K562 (cell line): ENCODE measurements at regions not wholly inside any gene's neighbourhood (a gene's known extent, or its start where the extent isn't known, plus 50 kb on each side); places are given as distances from the start of the nearest gene placed in this dataset.
A peak's percentile ranks its signal among the peaks of the same experiment; 100 is the strongest.

Source experiments
- ATAC-seq: fragments of 200-7000 bp; cut with Tn5 transposase; 3 replicates; pipeline ENCODE4 v1.9.1; 2020; ENCODE audit warnings: moderate library complexity
- BruUV-seq: library from RNA; stranded (reverse); fragments of 400-500 nt; replicated peaks from 2 replicates; lab custom pipeline; 2021; lab: Mats Ljungman, UMichigan
- CTCF ChIA-PET: fragments of 300-600 bp; formaldehyde crosslinking; extraction: SDS; loops from one replicate; lab custom pipeline; 2021; ENCODE audit warnings: low intra/inter-chr PET ratio; lab: Yijun Ruan, JAX
- POLR2A ChIA-PET: fragments of 300-600, 350-650 bp; sonication (Branson Sonifier 250); formaldehyde crosslinking; extraction: SDS; loops from one replicate; lab custom pipeline; 2021; ENCODE audit warnings: antibody characterized with exemption, inconsistent platforms; lab: Yijun Ruan, JAX
- DNase-seq, 4 experiments: peaks; one replicate each; pipeline versions ENCODE4 v3.0.0 to v3.0.0-alpha.2; 2011 to 2018; ENCODE audit warnings: low spot score in 3 of 4, mixed read lengths in 3 of 4; ENCODE audit errors: extremely low read depth in 1 of 4
- FAIRE-seq: peaks from 2 replicates; lab custom pipeline; 2011; peaks lifted over from hg19 to GRCh38; lab: Jason Lieb, UNC
- H2AFZ ChIP-seq: 2 replicates; pipeline ENCODE4 v1.6.0; 2011; ENCODE audit warnings: low read depth, low read length, control low read depth, inconsistent platforms
- H3K27ac ChIP-seq: fragments of 200-600 bp; 3 replicates; pipeline ENCODE4 v1.8.0; 2011; ENCODE audit warnings: low read depth, mild to moderate bottlenecking, control low read depth, inconsistent platforms, low read length, moderate library complexity, mixed read lengths; ENCODE audit errors: extremely low read depth
- H3K27me3 ChIP-seq, 2 experiments: fragments of 300-600 bp in 1 of 2; 2 replicates in 1 of 2; 3 replicates in 1 of 2; pipeline versions ENCODE4 v1.6.0 to v1.8.0; 2011; ENCODE audit warnings: inconsistent platforms in 2 of 2, low read length in 2 of 2, mild to moderate bottlenecking in 1 of 2, mixed read lengths in 1 of 2, moderate library complexity in 1 of 2; ENCODE audit not compliant: control insufficient read depth in 2 of 2, insufficient read depth in 2 of 2
- H3K36me3 ChIP-seq: fragments of 300-600 bp; 3 replicates; pipeline ENCODE4 v1.8.0; 2011; ENCODE audit warnings: mild to moderate bottlenecking, low read length, inconsistent platforms; ENCODE audit not compliant: control insufficient read depth, insufficient read depth
- H3K4me1 ChIP-seq, 2 experiments: fragments of 200-600 bp in 1 of 2; replicated peaks in 1 of 2; 2 replicates in 1 of 2; 3 replicates in 1 of 2; pipeline versions ENCODE4 v1.5.1 to v1.8.0; 2011; ENCODE audit warnings: inconsistent platforms in 2 of 2, low read length in 2 of 2, mild to moderate bottlenecking in 1 of 2, mixed read lengths in 1 of 2, moderate library complexity in 1 of 2; ENCODE audit not compliant: control insufficient read depth in 2 of 2, insufficient read depth in 2 of 2
- H3K4me2 ChIP-seq: 2 replicates; pipeline ENCODE4 v1.6.1; 2011; ENCODE audit warnings: low read length, control low read depth, inconsistent platforms, mixed read lengths; ENCODE audit not compliant: insufficient read depth
- H3K4me3 ChIP-seq: fragments of 200-600 bp; sonication (generic), shearing (Covaris generic); 2 replicates; pipeline ENCODE4 v1.5.1; 2016; ENCODE audit warnings: control low read depth, inconsistent platforms
- H3K79me2 ChIP-seq: fragments of 200-600 bp; 3 replicates; pipeline ENCODE4 v1.8.0; 2011; ENCODE audit warnings: low read length, inconsistent platforms; ENCODE audit not compliant: control insufficient read depth, insufficient read depth
- H3K9ac ChIP-seq, 2 experiments: 2 replicates each; pipeline versions ENCODE4 v1.6.0 to v1.6.1; 2011; ENCODE audit warnings: low read depth in 2 of 2, low read length in 2 of 2, control low read depth in 1 of 2, inconsistent platforms in 1 of 2, mild to moderate bottlenecking in 1 of 2, mixed read lengths in 1 of 2; ENCODE audit not compliant: insufficient read depth in 1 of 2
- H3K9me1 ChIP-seq: one replicate; pipeline ENCODE4 v1.6.0; 2011; ENCODE audit warnings: inconsistent platforms, mild to moderate bottlenecking, low read length, moderate library complexity; ENCODE audit not compliant: control insufficient read depth, insufficient read depth
- H3K9me3 ChIP-seq: replicated peaks from 2 replicates; pipeline ENCODE4 v1.5.1; 2011; ENCODE audit warnings: low read depth, low read length, inconsistent platforms; ENCODE audit not compliant: control insufficient read depth, insufficient read depth
- H4K20me1 ChIP-seq: replicated peaks from 2 replicates; pipeline ENCODE4 v1.6.1; 2011; ENCODE audit warnings: low read length, inconsistent platforms, mixed read lengths; ENCODE audit not compliant: control insufficient read depth, insufficient read depth
- ARNT ChIP-seq, 2 experiments: fragments of 450-650 bp; IDR thresholded peaks; 2 replicates each; pipeline ENCODE4 v1.6.1; 2016; ENCODE audit warnings: mild to moderate bottlenecking in 1 of 2
- BACH1 ChIP-seq: fragments of 200-800 bp; sonication (Bioruptor generic); IDR thresholded peaks from 2 replicates; pipeline ENCODE4 v1.6.1; 2016; ENCODE audit warnings: missing genetic modification characterization, missing compliant biosample characterization
- BRD4 ChIP-seq: fragments of 200-600 bp; sonication (generic); IDR thresholded peaks from 2 replicates; pipeline ENCODE4 v1.6.1; 2017; ENCODE audit warnings: inconsistent platforms
- KAT2B ChIP-seq: IDR thresholded peaks from one replicate; pipeline ENCODE4 v1.6.1; 2012; ENCODE audit warnings: low read depth, mild to moderate bottlenecking, control low read depth, inconsistent platforms, low read length, moderate library complexity
- KDM1A ChIP-seq, 2 experiments: fragments of 450-650 bp; IDR thresholded peaks; 2 replicates each; pipeline ENCODE4 v1.6.1; 2016; ENCODE audit warnings: mild to moderate bottlenecking in 2 of 2
- MTA3 ChIP-seq: fragments of 450-650 bp; formaldehyde crosslinking; IDR thresholded peaks from 2 replicates; pipeline ENCODE4 v1.6.1; 2017; ENCODE audit warnings: mild to moderate bottlenecking, borderline replicate concordance
- NELFE ChIP-seq: IDR thresholded peaks from 2 replicates; pipeline ENCODE4 v1.6.1; 2011; ENCODE audit warnings: mild to moderate bottlenecking; ENCODE audit not compliant: insufficient read depth, insufficient read length
- NEUROD1 ChIP-seq: fragments of 150-350 bp; IDR thresholded peaks from 2 replicates; pipeline ENCODE4 v1.6.1; 2014; ENCODE audit warnings: borderline replicate concordance, low read length, low read depth; ENCODE audit not compliant: partially characterized antibody
- SAP30 ChIP-seq: fragments of 200-600 bp; sonication (generic); IDR thresholded peaks from 2 replicates; pipeline ENCODE4 v1.6.1; 2012; ENCODE audit warnings: borderline replicate concordance, low read depth, mild to moderate bottlenecking, moderate library complexity, low read length, control low read depth, inconsistent platforms; ENCODE audit not compliant: insufficient read depth, poor library complexity, severe bottlenecking
- SNAPC5 ChIP-seq: fragments of 250-450 bp; sonication (Bioruptor Pico); IDR thresholded peaks from 2 replicates; pipeline ENCODE4 v1.8.0; 2021; ENCODE audit warnings: moderate library complexity, mild to moderate bottlenecking, inconsistent platforms
- STAT5B ChIP-seq: fragments of 250-450 bp; sonication (Bioruptor Pico); IDR thresholded peaks from 2 replicates; pipeline ENCODE4 v1.8.0; 2021; ENCODE audit warnings: mild to moderate bottlenecking, inconsistent platforms
- ZBTB7A ChIP-seq: IDR thresholded peaks from 2 replicates; pipeline ENCODE4 v1.6.1; 2011; ENCODE audit warnings: low read depth, mild to moderate bottlenecking, low read length, moderate library complexity, borderline replicate concordance; ENCODE audit not compliant: control insufficient read depth
- ZNF3 ChIP-seq: fragments of 250-450 bp; sonication (Bioruptor Pico); IDR thresholded peaks from 2 replicates; pipeline ENCODE4 v1.5.0; 2021; ENCODE audit warnings: mild to moderate bottlenecking, moderate library complexity
- ZNF449 ChIP-seq: fragments of 250-450 bp; sonication (Bioruptor Pico); IDR thresholded peaks from 2 replicates; pipeline ENCODE4 v1.8.0; 2022; ENCODE audit warnings: moderate library complexity, mild to moderate bottlenecking, inconsistent platforms
- ZNF518B ChIP-seq: fragments of 250-450 bp; sonication (Bioruptor Pico); IDR thresholded peaks from 2 replicates; pipeline ENCODE4 v1.5.0; 2021; ENCODE audit warnings: mild to moderate bottlenecking, moderate library complexity
- ZNF644 ChIP-seq: fragments of 200-800 bp; sonication (Bioruptor generic); IDR thresholded peaks from 2 replicates; pipeline ENCODE4 v1.6.1; 2016; ENCODE audit warnings: low read depth, missing genetic modification characterization, missing compliant biosample characterization
- WGBS: fragments of 100-300 bp; shearing (Covaris generic); methylation state at CpG from one replicate; pipeline ENCODE4 v1.1.6; 2016; ENCODE audit warnings: low coverage, mixed read lengths; ENCODE audit not compliant: insufficient coverage; ENCODE audit errors: missing lambda C conversion rate; 5-methylcytosine and 5-hydroxymethylcytosine counted together
- in situ Hi-C: fragments of 300-500 bp; cut with MboI; formaldehyde crosslinking; loops from 4 replicates; pipeline ENCODE4 v1.15.0; 2018; ENCODE audit warnings: inconsistent platforms, mixed read lengths
- intact Hi-C: fragments of 100-400 bp; cut with micrococcal nuclease; formaldehyde crosslinking; loops from 2 replicates; pipeline ENCODE4 v1.14.2; 2022

GRCh38 chr3:177375316-177375715 is 178.0 kb upstream of the TBL1XR1 start:
- ATAC-seq: no peak
- H2AFZ ChIP-seq: 0 out of 2 replicates have a peak overlapping the region, but pooled peaks have one; percentile 14
- in situ Hi-C loops: no loop called here
- peaks cover 2% of the 10 kb centered on the region; the same call in 1 of the 2 replicates for H3K9me3 ChIP-seq
- H3K79me2 ChIP-seq: no peaks in the 10 kb centered on the region
- no peaks in the 10 kb centered on the region for H3K27me3 ChIP-seq
- no peaks in the 10 kb centered on the region; a peak in 1 of 5 replicates for H3K4me1 ChIP-seq
- ChIA-PET POLR2A (no interaction called here), CTCF (no interaction called here)
- 44% methylated on average over 3 of the region's 3 CpGs for WGBS
- H3K27ac ChIP-seq: no peak overlapping the region
- BruUV-seq: no TSS peak
- no peak for FAIRE-seq
- H4K20me1 ChIP-seq: no peaks in the 10 kb centered on the region
- H3K4me3 ChIP-seq: no peak overlapping the region
- intact Hi-C loops: no loop called here
- TF ChIP-seq SAP30: no peak
- TF ChIP-seq ZNF518B (CRISPR knock-in tag): no peak
- TF ChIP-seq ZNF449 (CRISPR knock-in tag): no peak
- no peak for TF ChIP-seq SNAPC5 (CRISPR knock-in tag)
- no peak for TF ChIP-seq MTA3
- TF ChIP-seq NELFE: no peak
- no peak for TF ChIP-seq ZNF3 (CRISPR knock-in tag)
- TF ChIP-seq ZBTB7A: no peak
- no peak for TF ChIP-seq KDM1A (IDR thresholded peaks at IDR 0.05)
- no peak for TF ChIP-seq ARNT (IDR thresholded peaks at IDR 0.05)
- no peak for TF ChIP-seq BACH1
- TF ChIP-seq STAT5B (CRISPR knock-in tag): no peak
- TF ChIP-seq ZNF644 (tag): no peak
- no peak for TF ChIP-seq KAT2B
- TF ChIP-seq NEUROD1: no peak
- TF ChIP-seq BRD4: no peak
- H3K36me3 ChIP-seq: no peaks in the 10 kb centered on the region
- DNase-seq: no peak
- H3K9me1 ChIP-seq: no peaks in the 10 kb centered on the region
- H3K4me2 ChIP-seq: no peak overlapping the region
- H3K9ac ChIP-seq: no peak overlapping the region
